ENCODE measurements at regions not wholly inside any gene's neighbourhood (a gene's known extent, or its start where the extent isn't known, plus 50 kb on each side); places are given as distances from the start of the nearest gene placed in this dataset.
A peak's percentile ranks its signal among the peaks of the same experiment; 100 is the strongest.

GRCh38 chr12:124464062-124464461, 103.3 kb downstream of the NCOR2 start:
- no peak overlapping the region for H2AFZ ChIP-seq (ENCODE audit: low read length)
- no peaks in the 10 kb centered on the region for H3K9me3 ChIP-seq (ENCODE audit: control insufficient read depth, low read depth, low read length)
- H4K91ac ChIP-seq (ENCODE audit: insufficient read length, low read depth, low read length) = no peak overlapping the region
- no peak overlapping the region for H4K5ac ChIP-seq (ENCODE audit: insufficient read length, low read depth, low read length)
- H3K56ac ChIP-seq (ENCODE audit: insufficient read length, low read depth, low read length) = no peak overlapping the region
- no peak overlapping the region for H3K4me2 ChIP-seq (ENCODE audit: insufficient read depth, insufficient read length, low read length)
- peaks cover 3% of the 10 kb centered on the region; the same call in 1 of the 2 replicates for H3K79me2 ChIP-seq (ENCODE audit: insufficient read depth, low read length)
- H4K8ac ChIP-seq (replicated peaks; ENCODE audit: insufficient read length, low read depth, low read length) = no peak overlapping the region
- H3K4me1 ChIP-seq (ENCODE audit: insufficient read depth, low read length) = no peaks in the 10 kb centered on the region
- H3K4me3 Mint-ChIP-seq = no peak overlapping the region
- H3K14ac ChIP-seq (ENCODE audit: insufficient read depth, low read length) = no peak overlapping the region
- H2BK120ac ChIP-seq (ENCODE audit: low read depth, low read length, poor library complexity, severe bottlenecking) = no peak overlapping the region
- H2AK5ac ChIP-seq (ENCODE audit: insufficient read length, low read length) = no peak overlapping the region
- H2BK12ac ChIP-seq (ENCODE audit: insufficient read length, low read depth, low read length) = no peak overlapping the region
- H4K20me1 ChIP-seq (ENCODE audit: control insufficient read depth, insufficient read depth, insufficient read length) = peaks cover 6% of the 10 kb centered on the region
- WGBS (ENCODE audit: extremely low coverage, insufficient read length, low lambda C conversion rate) = no CpG with 5 or more reads among the region's 4 CpGs
- H3K9ac ChIP-seq (ENCODE audit: extremely low read depth, insufficient read length, low read length) = no peak overlapping the region
- no peaks in the 10 kb centered on the region for H3K27me3 ChIP-seq (ENCODE audit: insufficient read depth, low read length)
- peaks cover 3% of the 10 kb centered on the region for H3K79me1 ChIP-seq (ENCODE audit: insufficient read depth, low read depth, low read length, poor library complexity, severe bottlenecking)
- no peak overlapping the region for H3K18ac ChIP-seq (ENCODE audit: insufficient read length, low read depth, low read length)
- no peak for TF ChIP-seq CTCF (conservative IDR thresholded peaks at IDR 0.05)
- H2BK15ac ChIP-seq (ENCODE audit: low read depth, low read length) = no peak overlapping the region
- H3T11ph ChIP-seq (ENCODE audit: low read length) = no peak overlapping the region
- peaks cover 46 to 78% (median 66%) of the 10 kb centered on the region in 3 experiments for H3K36me3 Mint-ChIP-seq (ENCODE audit: insufficient read depth in 1 of 3, low read depth in 3 of 3)
- H3K23me2 ChIP-seq (ENCODE audit: insufficient read length, low read depth, low read length, poor library complexity, severe bottlenecking) = no peaks in the 10 kb centered on the region
- no peak overlapping the region for H3K4ac ChIP-seq (ENCODE audit: low read depth, low read length)
- H3K27ac Mint-ChIP-seq = peak overlapping the region; percentile 8 to 80 (median 15); a peak in 4 of 7 replicates
- H2BK5ac ChIP-seq (ENCODE audit: insufficient read length, low read length) = no peak overlapping the region
- H3K23ac ChIP-seq (ENCODE audit: insufficient read length, low read depth, low read length) = no peak overlapping the region
- H3K4me1 Mint-ChIP-seq = peaks cover 15 to 30% of the 10 kb centered on the region in 2 experiments
- DNase-seq = no peak
- no peak overlapping the region for H3K27ac ChIP-seq (ENCODE audit: insufficient read length, low read depth, low read length)
- no peaks in the 10 kb centered on the region; the same call in 1 of the 2 replicates for H3K27me3 Mint-ChIP-seq (ENCODE audit: low read depth)
- H2BK20ac ChIP-seq (ENCODE audit: low read depth, low read length, poor library complexity, severe bottlenecking) = no peak overlapping the region
- H3K9me3 Mint-ChIP-seq = peaks cover 2 to 12% of the 10 kb centered on the region in 2 experiments; a peak in 4 of 5 replicates

Measured in H9 (cell line).